ENCODE measurements at regions not wholly inside any gene's neighbourhood (a gene's known extent, or its start where the extent isn't known, plus 50 kb on each side); places are given as distances from the start of the nearest gene placed in this dataset.

DNA sequence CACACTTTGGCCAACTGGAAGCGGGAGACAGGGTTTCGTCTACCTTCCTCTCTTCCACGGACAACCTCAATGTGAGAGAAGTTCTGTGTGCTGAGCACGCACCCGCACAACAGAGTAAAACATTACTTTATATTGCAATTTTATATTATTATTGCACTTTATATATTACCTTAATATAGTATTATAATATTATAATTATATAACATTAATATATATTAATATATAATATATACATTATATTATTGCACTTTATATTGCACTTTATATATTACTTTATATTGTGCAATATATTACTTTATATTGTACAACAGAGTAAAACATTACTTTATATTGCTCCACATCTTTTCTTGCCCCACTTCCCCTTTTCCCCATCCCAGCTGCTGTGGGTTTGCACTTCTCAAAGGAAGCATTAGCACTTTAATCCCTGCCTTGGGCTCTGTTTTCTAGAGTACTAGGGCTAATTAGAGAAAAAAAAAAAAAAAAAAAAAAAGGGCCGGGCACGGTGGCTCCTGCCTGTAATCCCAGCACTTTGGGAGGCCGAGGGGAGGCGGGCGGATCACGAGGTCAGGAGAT, 76.4 kb upstream of the SLC4A7 start:
- intact Hi-C loops (cut with DNase I): no loop called here
- DNase-seq: no peak
- Histone ChIP-seq H3K27ac (no peak overlapping the region), H3K36me3 (no peaks in the 10 kb centered on the region), H3K4me1 (no peaks in the 10 kb centered on the region), H3K4me3 (no peak overlapping the region), H3K9me3 (no peaks in the 10 kb centered on the region), H3K27me3 (no peaks in the 10 kb centered on the region)
- TF ChIP-seq, protein P1, sequence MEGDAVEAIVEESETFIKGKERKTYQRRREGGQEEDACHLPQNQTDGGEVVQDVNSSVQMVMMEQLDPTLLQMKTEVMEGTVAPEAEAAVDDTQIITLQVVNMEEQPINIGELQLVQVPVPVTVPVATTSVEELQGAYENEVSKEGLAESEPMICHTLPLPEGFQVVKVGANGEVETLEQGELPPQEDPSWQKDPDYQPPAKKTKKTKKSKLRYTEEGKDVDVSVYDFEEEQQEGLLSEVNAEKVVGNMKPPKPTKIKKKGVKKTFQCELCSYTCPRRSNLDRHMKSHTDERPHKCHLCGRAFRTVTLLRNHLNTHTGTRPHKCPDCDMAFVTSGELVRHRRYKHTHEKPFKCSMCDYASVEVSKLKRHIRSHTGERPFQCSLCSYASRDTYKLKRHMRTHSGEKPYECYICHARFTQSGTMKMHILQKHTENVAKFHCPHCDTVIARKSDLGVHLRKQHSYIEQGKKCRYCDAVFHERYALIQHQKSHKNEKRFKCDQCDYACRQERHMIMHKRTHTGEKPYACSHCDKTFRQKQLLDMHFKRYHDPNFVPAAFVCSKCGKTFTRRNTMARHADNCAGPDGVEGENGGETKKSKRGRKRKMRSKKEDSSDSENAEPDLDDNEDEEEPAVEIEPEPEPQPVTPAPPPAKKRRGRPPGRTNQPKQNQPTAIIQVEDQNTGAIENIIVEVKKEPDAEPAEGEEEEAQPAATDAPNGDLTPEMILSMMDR (IDR thresholded peaks at IDR 0.05): no peak
- no peak for ATAC-seq

DNA sequence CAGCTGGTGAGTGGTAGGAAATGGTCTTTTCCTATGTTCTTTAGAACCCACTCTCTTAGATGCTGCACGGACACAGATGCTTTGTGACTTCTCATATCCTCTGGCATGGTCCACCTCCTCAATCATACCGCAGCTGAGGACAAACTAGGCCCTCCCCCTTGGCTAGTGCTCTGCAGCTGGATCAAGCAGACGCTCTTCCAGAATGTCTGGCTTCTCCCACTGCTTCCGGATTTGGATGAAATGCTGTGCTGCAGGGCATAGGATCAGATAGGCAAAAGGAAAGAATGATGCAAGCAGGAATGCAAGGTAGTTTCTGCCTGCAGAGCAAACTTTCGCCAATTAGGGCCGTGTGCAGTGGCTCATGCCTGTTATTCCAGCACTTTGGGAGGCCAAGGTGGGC, 75.7 kb upstream of the SLC4A7 start:
- intact Hi-C loops (cut with DNase I): no loop called here
- DNase-seq (no peak), ATAC-seq (peak; percentile 65)
- no peaks in the 10 kb centered on the region for H3K9me3 ChIP-seq
- TF ChIP-seq, protein P1 (IDR thresholded peaks at IDR 0.05): no peak
- no peaks in the 10 kb centered on the region for H3K27me3 ChIP-seq
- H3K27ac ChIP-seq: no peak overlapping the region
- no peaks in the 10 kb centered on the region for H3K36me3 ChIP-seq
- no peaks in the 10 kb centered on the region for H3K4me1 ChIP-seq
- H3K4me3 ChIP-seq: no peak overlapping the region

DNA sequence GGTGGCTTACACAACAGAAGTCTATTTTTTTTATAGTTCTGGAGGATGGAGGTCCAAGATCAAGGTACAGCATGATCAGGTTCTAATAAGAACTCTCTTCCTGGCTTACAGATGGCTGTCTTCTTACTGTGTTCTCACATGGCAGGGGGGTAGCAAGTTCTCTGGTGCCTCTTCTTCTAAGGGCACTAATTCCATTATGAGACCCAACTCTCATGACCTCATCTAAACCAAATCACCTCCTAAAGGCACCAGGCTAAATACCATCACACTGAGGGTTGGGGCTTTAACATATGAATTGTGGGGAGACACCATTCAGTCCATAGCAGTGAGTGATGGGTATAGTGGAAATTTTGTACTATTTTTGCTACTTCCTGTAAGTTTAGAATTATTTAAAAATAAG, 75.2 kb upstream of the SLC4A7 start:
- Histone ChIP-seq H3K36me3 (no peaks in the 10 kb centered on the region), H3K9me3 (no peaks in the 10 kb centered on the region), H3K27me3 (no peaks in the 10 kb centered on the region), H3K27ac (no peak overlapping the region), H3K4me3 (no peak overlapping the region), H3K4me1 (no peaks in the 10 kb centered on the region)
- DNase-seq: no peak
- TF ChIP-seq, protein P1 (IDR thresholded peaks at IDR 0.05): no peak
- ATAC-seq: no peak
- intact Hi-C loops (cut with DNase I): no loop called here

DNA sequence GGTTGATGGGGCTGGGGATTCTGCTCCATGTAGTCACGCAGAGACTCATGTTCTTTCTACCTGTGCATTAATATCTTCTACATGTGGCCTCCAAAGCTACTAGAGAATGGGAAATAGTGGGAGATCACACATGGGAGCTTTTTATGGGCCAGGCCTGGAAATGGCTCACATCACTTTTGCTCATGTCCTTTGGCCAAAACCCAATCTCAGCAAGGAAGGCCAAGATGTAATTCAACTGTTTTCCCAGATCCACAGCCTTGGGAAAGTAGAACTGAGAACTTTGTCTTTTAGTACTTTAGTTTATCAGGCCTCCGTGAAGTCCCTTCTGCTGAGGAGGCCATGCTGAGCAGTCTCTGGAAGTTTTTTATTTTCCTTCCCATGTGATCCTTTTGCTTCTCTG, 73.2 kb upstream of the SLC4A7 start:
- no peak overlapping the region for H3K4me3 ChIP-seq
- DNase-seq: no peak
- H3K27me3 ChIP-seq: no peaks in the 10 kb centered on the region
- no peaks in the 10 kb centered on the region for H3K36me3 ChIP-seq
- H3K9me3 ChIP-seq: no peaks in the 10 kb centered on the region
- ATAC-seq: no peak
- intact Hi-C loops (cut with DNase I): no loop called here
- TF ChIP-seq, protein P1 (IDR thresholded peaks at IDR 0.05): no peak
- no peaks in the 10 kb centered on the region for H3K4me1 ChIP-seq
- H3K27ac ChIP-seq: no peak overlapping the region

DNA sequence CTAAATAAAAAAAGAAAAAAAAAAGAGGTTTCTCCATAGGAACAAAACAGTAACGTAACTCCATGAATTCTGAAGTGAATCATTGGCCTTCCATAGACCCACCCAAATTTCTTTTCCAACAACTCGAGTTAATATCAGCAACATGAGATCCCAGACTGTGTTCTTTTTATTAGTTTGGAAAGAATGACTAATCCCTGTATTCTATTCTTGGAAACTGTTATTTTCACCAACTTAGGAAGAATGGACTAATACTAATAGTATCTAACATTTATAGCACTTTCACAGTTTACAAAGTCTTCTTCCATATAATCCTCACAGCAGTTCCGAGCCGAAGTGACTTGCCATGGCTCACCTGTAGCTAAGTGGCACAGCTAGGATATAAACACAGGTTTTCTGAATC, 72.7 kb upstream of the SLC4A7 start:
- intact Hi-C loops (cut with DNase I): no loop called here
- Histone ChIP-seq H3K9me3 (no peaks in the 10 kb centered on the region), H3K36me3 (no peaks in the 10 kb centered on the region), H3K27me3 (no peaks in the 10 kb centered on the region), H3K27ac (no peak overlapping the region), H3K4me1 (no peaks in the 10 kb centered on the region), H3K4me3 (no peak overlapping the region)
- no peak for DNase-seq
- TF ChIP-seq, protein P1 (IDR thresholded peaks at IDR 0.05): no peak
- no peak for ATAC-seq

DNA sequence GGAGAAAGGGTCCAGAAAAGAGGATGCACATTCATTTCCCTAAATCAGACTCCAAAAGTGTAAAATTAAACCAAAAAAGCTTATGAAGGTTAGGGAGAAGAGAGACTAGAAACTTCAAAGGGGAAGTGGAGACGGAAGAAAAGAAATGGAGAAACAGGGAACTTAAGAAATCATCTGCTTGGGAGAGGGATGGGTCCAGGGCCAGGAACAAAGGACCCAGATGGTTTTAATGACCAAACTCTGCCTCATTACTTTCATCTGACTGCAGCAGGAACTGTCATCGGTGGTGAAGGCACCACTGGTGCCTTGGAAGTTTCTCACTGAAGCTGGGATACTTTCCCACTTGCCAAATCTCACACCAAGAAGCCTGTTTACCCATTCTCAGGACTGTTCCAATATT, 70.5 kb upstream of the SLC4A7 start:
- intact Hi-C loops (cut with DNase I): no loop called here
- no peaks in the 10 kb centered on the region for H3K36me3 ChIP-seq
- ATAC-seq: peak; percentile 27
- DNase-seq: no peak
- H3K27me3 ChIP-seq: no peaks in the 10 kb centered on the region
- TF ChIP-seq, protein P1 (IDR thresholded peaks at IDR 0.05): no peak
- H3K27ac ChIP-seq: no peak overlapping the region
- no peaks in the 10 kb centered on the region for H3K9me3 ChIP-seq
- H3K4me3 ChIP-seq: no peak overlapping the region
- H3K4me1 ChIP-seq: no peaks in the 10 kb centered on the region
